ENCODE measurements at regions not wholly inside any gene's neighbourhood (a gene's known extent, or its start where the extent isn't known, plus 50 kb on each side); places are given as distances from the start of the nearest gene placed in this dataset.
A peak's percentile ranks its signal among the peaks of the same experiment; 100 is the strongest.

- intact Hi-C loops (cut with DNase I): no loop called here
These were observed 186.3 kb downstream of the EN1 start for GRCh38 chr2:118661179-118661578.

GRCh38 chr2:118658596-118659198, 188.8 kb downstream of the EN1 start:
- Histone ChIP-seq H3K4me1 (no peaks in the 10 kb centered on the region), H3K27ac (replicated peaks in 1 of 4) (no peak overlapping the region), H3K27me3 (no peaks in the 10 kb centered on the region), H3K36me3 (no peaks in the 10 kb centered on the region), H3K9me3 (no peaks in the 10 kb centered on the region), H3K4me3 (no peak overlapping the region)
- TF ChIP-seq, protein P1, sequence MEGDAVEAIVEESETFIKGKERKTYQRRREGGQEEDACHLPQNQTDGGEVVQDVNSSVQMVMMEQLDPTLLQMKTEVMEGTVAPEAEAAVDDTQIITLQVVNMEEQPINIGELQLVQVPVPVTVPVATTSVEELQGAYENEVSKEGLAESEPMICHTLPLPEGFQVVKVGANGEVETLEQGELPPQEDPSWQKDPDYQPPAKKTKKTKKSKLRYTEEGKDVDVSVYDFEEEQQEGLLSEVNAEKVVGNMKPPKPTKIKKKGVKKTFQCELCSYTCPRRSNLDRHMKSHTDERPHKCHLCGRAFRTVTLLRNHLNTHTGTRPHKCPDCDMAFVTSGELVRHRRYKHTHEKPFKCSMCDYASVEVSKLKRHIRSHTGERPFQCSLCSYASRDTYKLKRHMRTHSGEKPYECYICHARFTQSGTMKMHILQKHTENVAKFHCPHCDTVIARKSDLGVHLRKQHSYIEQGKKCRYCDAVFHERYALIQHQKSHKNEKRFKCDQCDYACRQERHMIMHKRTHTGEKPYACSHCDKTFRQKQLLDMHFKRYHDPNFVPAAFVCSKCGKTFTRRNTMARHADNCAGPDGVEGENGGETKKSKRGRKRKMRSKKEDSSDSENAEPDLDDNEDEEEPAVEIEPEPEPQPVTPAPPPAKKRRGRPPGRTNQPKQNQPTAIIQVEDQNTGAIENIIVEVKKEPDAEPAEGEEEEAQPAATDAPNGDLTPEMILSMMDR (IDR thresholded peaks at IDR 0.05): no peak
- TF ChIP-seq POLR2A (IDR thresholded peaks at IDR 0.05; ENCODE audit: low read depth) (no peak), POLR2AphosphoS5 (IDR thresholded peaks at IDR 0.05) (no peak), EP300 (IDR thresholded peaks at IDR 0.05) (no peak)
- DNase-seq (ENCODE audit: extremely low spot score): peak; percentile 17
- WGBS: 78% methylated on average over 3 of the region's 3 CpGs
- intact Hi-C loops (cut with DNase I): no loop called here

More at GRCh38 chr2:118661179-118661578, 186.3 kb downstream of the EN1 start:
- Histone ChIP-seq H3K27me3 (no peaks in the 10 kb centered on the region), H3K4me3 (no peak overlapping the region), H3K4me1 (no peaks in the 10 kb centered on the region), H3K27ac (replicated peaks in 1 of 4) (no peak overlapping the region), H3K36me3 (no peaks in the 10 kb centered on the region), H3K9me3 (no peaks in the 10 kb centered on the region)
- TF ChIP-seq POLR2AphosphoS5 (IDR thresholded peaks at IDR 0.05): no peak
- no peak for TF ChIP-seq POLR2A (IDR thresholded peaks at IDR 0.05; ENCODE audit: low read depth)
- TF ChIP-seq, protein P1 (IDR thresholded peaks at IDR 0.05): no peak
- no peak for TF ChIP-seq EP300 (IDR thresholded peaks at IDR 0.05)
- WGBS: 85% methylated on average over 2 of the region's 2 CpGs
- DNase-seq (ENCODE audit: extremely low spot score): peak; percentile 37

DNA sequence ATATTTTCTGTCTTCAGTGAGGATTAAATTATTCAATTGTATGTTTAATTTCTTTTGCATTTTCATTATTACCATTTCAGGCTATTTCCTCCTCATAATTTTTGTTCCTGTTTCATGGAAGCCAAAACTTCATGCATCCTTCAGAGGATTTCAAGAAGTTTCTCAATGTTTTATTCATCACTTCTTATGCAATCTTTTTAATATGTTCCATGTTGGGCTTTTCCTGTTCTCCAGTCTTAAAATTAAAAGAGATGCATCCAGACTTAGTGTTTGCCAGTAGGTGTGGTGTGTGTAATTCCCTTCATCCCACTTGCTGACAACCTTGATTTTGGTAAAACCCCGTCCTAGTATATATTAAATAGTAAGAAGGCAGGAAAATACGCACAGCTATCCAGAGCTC, 190.0 kb downstream of the EN1 start:
- intact Hi-C loops (cut with DNase I): no loop called here
- Histone ChIP-seq H3K27me3 (no peaks in the 10 kb centered on the region), H3K27ac (replicated peaks in 1 of 4) (no peak overlapping the region), H3K36me3 (no peaks in the 10 kb centered on the region), H3K4me3 (no peak overlapping the region), H3K9me3 (peaks cover 0 to 4% (median 0%) of the 10 kb centered on the region in 4 donors), H3K4me1 (no peaks in the 10 kb centered on the region)
- whole genome bisulfite sequencing: 92% methylated on average over 2 of the region's 2 CpGs
- TF ChIP-seq EP300 (IDR thresholded peaks at IDR 0.05) (no peak), POLR2AphosphoS5 (IDR thresholded peaks at IDR 0.05) (no peak), POLR2A (IDR thresholded peaks at IDR 0.05; ENCODE audit: low read depth) (no peak)
- TF ChIP-seq, protein P1 (IDR thresholded peaks at IDR 0.05): no peak
- peak; percentile 39 for DNase-seq (ENCODE audit: extremely low spot score)

DNA sequence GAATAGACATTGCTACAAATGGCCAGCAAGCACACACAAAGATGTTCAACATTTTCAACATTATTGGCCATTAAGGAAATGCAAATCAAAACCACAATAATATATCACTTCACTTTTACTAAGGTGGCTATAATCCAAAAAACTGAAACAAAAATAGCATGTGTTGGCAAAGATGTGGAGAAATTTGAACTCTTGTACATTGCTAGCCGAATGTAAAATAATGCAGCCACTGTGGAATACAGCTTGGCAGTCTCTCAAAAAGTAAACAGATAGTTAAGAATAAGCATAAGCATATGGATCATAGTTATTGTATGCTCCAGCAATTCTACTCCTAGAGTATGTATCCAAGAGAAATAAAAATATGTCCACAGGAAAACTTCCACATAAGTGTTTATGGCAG, 192.5 kb downstream of the EN1 start:
- intact Hi-C loops (cut with DNase I): no loop called here
- Histone ChIP-seq H3K36me3 (no peaks in the 10 kb centered on the region), H3K4me3 (no peak overlapping the region), H3K27me3 (no peaks in the 10 kb centered on the region), H3K9me3 (peaks cover 0 to 13% (median 6%) of the 10 kb centered on the region in 4 donors), H3K27ac (replicated peaks in 1 of 4) (no peak overlapping the region), H3K4me1 (no peaks in the 10 kb centered on the region)
- 32% methylated on average over 1 of the region's 1 CpG for WGBS
- no peak for DNase-seq (ENCODE audit: extremely low spot score)
- TF ChIP-seq, protein P1 (IDR thresholded peaks at IDR 0.05): no peak
- TF ChIP-seq POLR2A (IDR thresholded peaks at IDR 0.05; ENCODE audit: low read depth) (no peak), POLR2AphosphoS5 (IDR thresholded peaks at IDR 0.05) (no peak), EP300 (IDR thresholded peaks at IDR 0.05) (no peak)

GRCh38 chr2:118650327-118650726, 197.1 kb downstream of the EN1 start:
- Histone ChIP-seq H3K9me3 (peaks cover 0 to 13% (median 6%) of the 10 kb centered on the region in 4 donors), H3K27me3 (no peaks in the 10 kb centered on the region), H3K4me1 (no peaks in the 10 kb centered on the region), H3K36me3 (no peaks in the 10 kb centered on the region), H3K4me3 (no peak overlapping the region), H3K27ac (replicated peaks in 1 of 4) (no peak overlapping the region)
- intact Hi-C loops (cut with DNase I): no loop called here
- TF ChIP-seq EP300 (IDR thresholded peaks at IDR 0.05): no peak
- no peak for TF ChIP-seq POLR2A (IDR thresholded peaks at IDR 0.05; ENCODE audit: low read depth)
- TF ChIP-seq, protein P1 (IDR thresholded peaks at IDR 0.05): no peak
- TF ChIP-seq POLR2AphosphoS5 (IDR thresholded peaks at IDR 0.05): no peak
- no peak for DNase-seq (ENCODE audit: extremely low spot score)

Measured in esophagus muscularis mucosa (tissue), 4 donors.